RPMI7951 (cell line): ENCODE measurements at regions not wholly inside any gene's neighbourhood (a gene's known extent, or its start where the extent isn't known, plus 50 kb on each side); places are given as distances from the start of the nearest gene placed in this dataset.
"Not testable (repeated sequence)": the region's sequence is repeated elsewhere in the genome, so short reads cannot be mapped to it uniquely, and the experiment has no call there.

Experiments used
- DNase-seq: peaks from one replicate; pipeline ENCODE4 v3.0.0-alpha.2; 2012; ENCODE audit warnings: low read depth

GRCh38 chr11:92607969-92608722 lies 361.3 kb upstream of the MTNR1B start:
- DNase-seq: no peak

GRCh38 chr11:92611157-92611556 lies 358.3 kb upstream of the MTNR1B start:
- no peak for DNase-seq

- DNase-seq: not testable (repeated sequence)
These were observed 351.4 kb upstream of the MTNR1B start for GRCh38 chr11:92618020-92618419.

- no peak for DNase-seq
These were observed 346.4 kb upstream of the MTNR1B start for GRCh38 chr11:92623055-92623454.

GRCh38 chr11:92625894-92626293 lies 343.6 kb upstream of the MTNR1B start:
- DNase-seq: no peak

- DNase-seq: no peak
These were observed 342.8 kb upstream of the MTNR1B start for GRCh38 chr11:92626624-92627023.

GRCh38 chr11:92627615-92628256 lies 341.7 kb upstream of the MTNR1B start:
- no peak for DNase-seq

GRCh38 chr11:92628401-92629292 lies 340.8 kb upstream of the MTNR1B start:
- DNase-seq: no peak

- DNase-seq: no peak
These were observed 337.0 kb upstream of the MTNR1B start for GRCh38 chr11:92632495-92632894.

GRCh38 chr11:92633820-92634219 lies 335.6 kb upstream of the MTNR1B start:
- no peak for DNase-seq

GRCh38 chr11:92636543-92637188 lies 332.8 kb upstream of the MTNR1B start:
- DNase-seq: no peak

GRCh38 chr11:92638678-92639077 lies 330.8 kb upstream of the MTNR1B start:
- DNase-seq: no peak

GRCh38 chr11:92642177-92642931 lies 327.1 kb upstream of the MTNR1B start:
- no peak for DNase-seq

- DNase-seq: no peak
These were observed 325.6 kb upstream of the MTNR1B start for GRCh38 chr11:92643827-92644226.

- no peak for DNase-seq
These were observed 324.6 kb upstream of the MTNR1B start for GRCh38 chr11:92644595-92645445.

GRCh38 chr11:92651159-92651558 lies 318.3 kb upstream of the MTNR1B start:
- no peak for DNase-seq

- DNase-seq: no peak
These were observed 316.0 kb upstream of the MTNR1B start for GRCh38 chr11:92653454-92653853.

- no peak for DNase-seq
These were observed 312.7 kb upstream of the MTNR1B start for GRCh38 chr11:92656783-92657182.

GRCh38 chr11:92657226-92657625 lies 312.2 kb upstream of the MTNR1B start:
- DNase-seq: no peak

GRCh38 chr11:92658733-92659132 lies 310.7 kb upstream of the MTNR1B start:
- no peak for DNase-seq
